GM19035 (cell line): ENCODE measurements at regions not wholly inside any gene's neighbourhood (a gene's known extent, or its start where the extent isn't known, plus 50 kb on each side); places are given as distances from the start of the nearest gene placed in this dataset.

Source experiments
- ATAC-seq: cut with Tn5 transposase; IDR thresholded peaks from one replicate; pipeline ENCODE4 v1.9.1; 2021; ENCODE audit not compliant: unreplicated experiment

GRCh38 chr4:3364634-3365314 lies 72.0 kb downstream of the RGS12 start:
- ATAC-seq = no peak

GRCh38 chr4:3365326-3365725 lies 72.5 kb downstream of the RGS12 start:
- ATAC-seq = no peak

- no peak for ATAC-seq
Observed at GRCh38 chr4:3365871-3366842, 73.3 kb downstream of the RGS12 start.

- ATAC-seq = no peak
Observed at GRCh38 chr4:3366893-3367775, 74.3 kb downstream of the RGS12 start.

GRCh38 chr4:3367866-3368265 lies 73.9 kb upstream of the HGFAC start:
- ATAC-seq = no peak

- ATAC-seq = no peak
Observed at GRCh38 chr4:3368334-3368733, 73.4 kb upstream of the HGFAC start.

GRCh38 chr4:3368841-3369760 lies 72.7 kb upstream of the HGFAC start:
- ATAC-seq = no peak

- ATAC-seq = no peak
Observed at GRCh38 chr4:3369781-3370674, 71.7 kb upstream of the HGFAC start.

- ATAC-seq = no peak
Observed at GRCh38 chr4:3371033-3372001, 70.5 kb upstream of the HGFAC start.

GRCh38 chr4:3372264-3372932 lies 69.4 kb upstream of the HGFAC start:
- ATAC-seq = no peak

- no peak for ATAC-seq
Observed at GRCh38 chr4:3372933-3373465, 68.8 kb upstream of the HGFAC start.

- ATAC-seq = no peak
Observed at GRCh38 chr4:3373468-3373867, 68.3 kb upstream of the HGFAC start.

- no peak for ATAC-seq
Observed at GRCh38 chr4:3374011-3374645, 67.6 kb upstream of the HGFAC start.

- ATAC-seq = no peak
Observed at GRCh38 chr4:3374667-3375066, 67.1 kb upstream of the HGFAC start.

GRCh38 chr4:3375688-3376087 lies 66.1 kb upstream of the HGFAC start:
- no peak for ATAC-seq

GRCh38 chr4:3376266-3376665 lies 65.5 kb upstream of the HGFAC start:
- ATAC-seq = no peak

GRCh38 chr4:3377557-3377956 lies 64.2 kb upstream of the HGFAC start:
- no peak for ATAC-seq
